NOMO-1 treated with DMSO at 0.1 percent for 48 hours (cell line): ENCODE measurements at regions not wholly inside any gene's neighbourhood (a gene's known extent, or its start where the extent isn't known, plus 50 kb on each side); places are given as distances from the start of the nearest gene placed in this dataset.
A peak's percentile ranks its signal among the peaks of the same experiment; 100 is the strongest.

Experiments used
- DNase-seq: peaks from one replicate; lab custom pipeline; 2025; ENCODE audit not compliant: unreplicated experiment; lab: John Stamatoyannopoulos, UW

GRCh38 chr2:222146488-222146887 is 152.3 kb downstream of the PAX3 start:
- peak; percentile 88 for DNase-seq

GRCh38 chr2:222142027-222142426 is 156.8 kb downstream of the PAX3 start:
- no peak for DNase-seq

- DNase-seq: no peak
These were observed 162.6 kb downstream of the PAX3 start for GRCh38 chr2:222136106-222136630.

GRCh38 chr2:222134654-222135053 is 164.1 kb downstream of the PAX3 start:
- no peak for DNase-seq

GRCh38 chr2:222133897-222134296 is 164.9 kb downstream of the PAX3 start:
- no peak for DNase-seq

- DNase-seq: no peak
These were observed 167.9 kb downstream of the PAX3 start for GRCh38 chr2:222130855-222131254.

GRCh38 chr2:222127660-222128059 is 171.1 kb downstream of the PAX3 start:
- DNase-seq: no peak

- no peak for DNase-seq
These were observed 177.9 kb downstream of the PAX3 start for GRCh38 chr2:222120933-222121332.

- DNase-seq: no peak
These were observed 183.5 kb downstream of the PAX3 start for GRCh38 chr2:222115296-222115695.

- no peak for DNase-seq
These were observed 189.7 kb downstream of the PAX3 start for GRCh38 chr2:222108957-222109585.

- no peak for DNase-seq
These were observed 190.3 kb downstream of the PAX3 start for GRCh38 chr2:222108497-222108896.

- DNase-seq: no peak
These were observed 193.8 kb downstream of the PAX3 start for GRCh38 chr2:222105046-222105445.

GRCh38 chr2:222102575-222103349 is 196.0 kb downstream of the PAX3 start:
- DNase-seq: no peak

GRCh38 chr2:222100704-222101699 is 197.8 kb downstream of the PAX3 start:
- no peak for DNase-seq

- no peak for DNase-seq
These were observed 210.2 kb downstream of the PAX3 start for GRCh38 chr2:222088561-222088960.

- DNase-seq: no peak
These were observed 210.8 kb downstream of the PAX3 start for GRCh38 chr2:222087998-222088397.

- no peak for DNase-seq
These were observed 216.6 kb downstream of the PAX3 start for GRCh38 chr2:222082201-222082600.

- DNase-seq: no peak
These were observed 218.7 kb downstream of the PAX3 start for GRCh38 chr2:222080141-222080540.

- peak; percentile 84 for DNase-seq
These were observed 221.7 kb downstream of the PAX3 start for GRCh38 chr2:222076973-222077690.

GRCh38 chr2:222074674-222075073 is 224.1 kb downstream of the PAX3 start:
- no peak for DNase-seq

- DNase-seq: no peak
These were observed 226.9 kb downstream of the PAX3 start for GRCh38 chr2:222071911-222072310.
